HK-2 (cell line): ENCODE measurements at regions not wholly inside any gene's neighbourhood (a gene's known extent, or its start where the extent isn't known, plus 50 kb on each side); places are given as distances from the start of the nearest gene placed in this dataset.

Source experiments
- DNase-seq: peaks from one replicate; pipeline ENCODE4 v3.0.0-alpha.2; 2018; ENCODE audit not compliant: unreplicated experiment

- no peak for DNase-seq
Observed at GRCh38 chr5:125743939-125744338, 679.3 kb upstream of the GRAMD2B start.

GRCh38 chr5:125746917-125747316 is 676.3 kb upstream of the GRAMD2B start:
- no peak for DNase-seq

GRCh38 chr5:125750147-125750860 is 672.9 kb upstream of the GRAMD2B start:
- no peak for DNase-seq

GRCh38 chr5:125750861-125751186 is 672.4 kb upstream of the GRAMD2B start:
- DNase-seq: no peak

GRCh38 chr5:125756456-125756855 is 666.8 kb upstream of the GRAMD2B start:
- DNase-seq: no peak

- DNase-seq: no peak
Observed at GRCh38 chr5:125766706-125767105, 656.5 kb upstream of the GRAMD2B start.

- DNase-seq: no peak
Observed at GRCh38 chr5:125775896-125776295, 647.3 kb upstream of the GRAMD2B start.

GRCh38 chr5:125776656-125777139 is 646.5 kb upstream of the GRAMD2B start:
- DNase-seq: no peak

- DNase-seq: no peak
Observed at GRCh38 chr5:125778791-125779190, 644.4 kb upstream of the GRAMD2B start.

GRCh38 chr5:125785407-125785806 is 637.8 kb upstream of the GRAMD2B start:
- DNase-seq: no peak

GRCh38 chr5:125786021-125786420 is 637.2 kb upstream of the GRAMD2B start:
- DNase-seq: no peak

GRCh38 chr5:125793470-125793869 is 629.7 kb upstream of the GRAMD2B start:
- DNase-seq: no peak

- DNase-seq: no peak
Observed at GRCh38 chr5:125794922-125795321, 628.3 kb upstream of the GRAMD2B start.

GRCh38 chr5:125798307-125798706 is 624.9 kb upstream of the GRAMD2B start:
- DNase-seq: no peak

- no peak for DNase-seq
Observed at GRCh38 chr5:125812651-125813050, 610.6 kb upstream of the GRAMD2B start.

- DNase-seq: no peak
Observed at GRCh38 chr5:125813221-125813974, 609.8 kb upstream of the GRAMD2B start.

GRCh38 chr5:125814119-125814518 is 609.1 kb upstream of the GRAMD2B start:
- DNase-seq: no peak

- no peak for DNase-seq
Observed at GRCh38 chr5:125823572-125823971, 599.6 kb upstream of the GRAMD2B start.

GRCh38 chr5:125826214-125826613 is 597.0 kb upstream of the GRAMD2B start:
- DNase-seq: no peak

- DNase-seq: no peak
Observed at GRCh38 chr5:125829349-125829748, 593.9 kb upstream of the GRAMD2B start.

GRCh38 chr5:125833398-125833797 is 589.8 kb upstream of the GRAMD2B start:
- no peak for DNase-seq

- DNase-seq: no peak
Observed at GRCh38 chr5:125834438-125835115, 588.6 kb upstream of the GRAMD2B start.
